HEK293 (cell line): ENCODE measurements at regions not wholly inside any gene's neighbourhood (a gene's known extent, or its start where the extent isn't known, plus 50 kb on each side); places are given as distances from the start of the nearest gene placed in this dataset.

Experiments used
- CTCF ChIA-PET: fragments of 350-600 bp; formaldehyde crosslinking; extraction: SDS; loops from one replicate; lab custom pipeline; 2021; ENCODE audit warnings: antibody characterized with exemption; lab: Yijun Ruan, JAX
- POLR2A ChIA-PET: fragments of 300-600 bp; formaldehyde crosslinking; extraction: SDS; loops from one replicate; lab custom pipeline; 2020; ENCODE audit warnings: antibody characterized with exemption, inconsistent platforms; lab: Yijun Ruan, JAX
- H3K27ac ChIP-seq: fragments of 200-500 bp; sonication (Bioruptor generic); 2 replicates; pipeline ENCODE4 v1.5.1; 2014; ENCODE audit warnings: low read depth, low read length, control low read depth, inconsistent platforms; ENCODE audit errors: extremely low read depth
- H3K36me3 ChIP-seq, 2 experiments: fragments of 200-500 bp in 1 of 2; sonication (Bioruptor generic) in 1 of 2; 1 replicate in 1 of 2; 2 replicates in 1 of 2; pipeline ENCODE4 v1.5.1; 2014 to 2017; ENCODE audit warnings: inconsistent platforms in 2 of 2, low read length in 2 of 2; ENCODE audit not compliant: control insufficient read depth in 2 of 2, insufficient read depth in 1 of 2
- H3K4me1 ChIP-seq: fragments of 200-500 bp; sonication (Bioruptor generic); 2 replicates; pipeline ENCODE4 v1.5.1; 2014; ENCODE audit warnings: mild to moderate bottlenecking, low read length, inconsistent platforms; ENCODE audit not compliant: control insufficient read depth, insufficient read depth
- H3K4me3 ChIP-seq: 2 replicates; pipeline ENCODE4 v1.5.1; 2011; ENCODE audit warnings: low read depth, mild to moderate bottlenecking, control low read depth, low read length, moderate library complexity
- H3K9me3 ChIP-seq: fragments of 200-500 bp; sonication (Bioruptor generic); 2 replicates; pipeline ENCODE4 v1.5.1; 2014; ENCODE audit warnings: low read depth, low read length, inconsistent platforms; ENCODE audit not compliant: control insufficient read depth, insufficient read depth
- GLIS2 ChIP-seq: fragments of 450-650 bp; formaldehyde crosslinking; IDR thresholded peaks from 2 replicates; pipeline ENCODE4 v1.5.1; 2016; ENCODE audit warnings: missing biosample characterization, missing genetic modification characterization
- KLF8 ChIP-seq: fragments of 450-650 bp; formaldehyde crosslinking; IDR thresholded peaks from 2 replicates; pipeline ENCODE4 v1.5.1; 2016; ENCODE audit warnings: missing biosample characterization, missing genetic modification characterization
- SETDB1 ChIP-seq: IDR thresholded peaks from one replicate; pipeline ENCODE4 v1.6.1; 2017; ENCODE audit warnings: mild to moderate bottlenecking, low read length, moderate library complexity, mixed read lengths; ENCODE audit not compliant: insufficient read length
- ZBTB1 ChIP-seq: fragments of 450-650 bp; formaldehyde crosslinking; IDR thresholded peaks from 2 replicates; pipeline ENCODE4 v1.5.1; 2016; ENCODE audit warnings: missing biosample characterization, missing genetic modification characterization
- ZBTB7A ChIP-seq: fragments of 450-650 bp; formaldehyde crosslinking; IDR thresholded peaks from 2 replicates; pipeline ENCODE4 v1.5.1; 2016; ENCODE audit warnings: low read depth, missing biosample characterization, missing genetic modification characterization
- ZBTB8A ChIP-seq: fragments of 450-650 bp; formaldehyde crosslinking; IDR thresholded peaks from 2 replicates; pipeline ENCODE4 v1.5.1; 2016; ENCODE audit warnings: missing biosample characterization, missing genetic modification characterization
- ZNF174 ChIP-seq: fragments of 450-650 bp; formaldehyde crosslinking; IDR thresholded peaks from 2 replicates; pipeline ENCODE4 v1.5.0; 2017; ENCODE audit warnings: missing biosample characterization, mild to moderate bottlenecking, missing genetic modification characterization
- ZNF202 ChIP-seq: fragments of 450-650 bp; formaldehyde crosslinking; IDR thresholded peaks from 2 replicates; pipeline ENCODE4 v1.5.1; 2016; ENCODE audit warnings: missing biosample characterization, missing genetic modification characterization, borderline replicate concordance
- ZNF302 ChIP-seq: fragments of 450-650 bp; formaldehyde crosslinking; IDR thresholded peaks from 2 replicates; pipeline ENCODE4 v1.5.1; 2016; ENCODE audit warnings: missing biosample characterization, missing genetic modification characterization, low read depth
- ZNF324 ChIP-seq: fragments of 450-650 bp; formaldehyde crosslinking; IDR thresholded peaks from 2 replicates; pipeline ENCODE4 v1.5.1; 2016; ENCODE audit warnings: missing biosample characterization, missing genetic modification characterization
- ZNF335 ChIP-seq: fragments of 450-650 bp; formaldehyde crosslinking; conservative IDR thresholded peaks from 2 replicates; pipeline ENCODE4 v1.5.1; 2016; ENCODE audit warnings: missing biosample characterization, missing genetic modification characterization
- ZNF341 ChIP-seq: fragments of 450-650 bp; formaldehyde crosslinking; IDR thresholded peaks from 2 replicates; pipeline ENCODE4; 2016; ENCODE audit warnings: low read depth, missing biosample characterization, missing genetic modification characterization
- ZNF521 ChIP-seq: fragments of 450-650 bp; formaldehyde crosslinking; IDR thresholded peaks from 2 replicates; pipeline ENCODE4 v1.5.1; 2017; ENCODE audit warnings: missing biosample characterization, mild to moderate bottlenecking, missing genetic modification characterization
- ZNF596 ChIP-seq: fragments of 450-650 bp; IDR thresholded peaks from 2 replicates; pipeline ENCODE4 v1.5.0; 2018; ENCODE audit warnings: missing biosample characterization, mild to moderate bottlenecking, missing genetic modification characterization, moderate library complexity
- ZNF785 ChIP-seq: fragments of 450-650 bp; formaldehyde crosslinking; IDR thresholded peaks from 2 replicates; pipeline ENCODE4 v1.5.1; 2016; ENCODE audit warnings: missing biosample characterization, missing genetic modification characterization
- ZNF792 ChIP-seq: fragments of 450-650 bp; formaldehyde crosslinking; IDR thresholded peaks from 2 replicates; pipeline ENCODE4 v1.5.1; 2016; ENCODE audit warnings: missing biosample characterization, missing genetic modification characterization
- TF ChIP-seq, protein P1 (sequence below): fragments of 450-650 bp; formaldehyde crosslinking; IDR thresholded peaks from 2 replicates; pipeline ENCODE4 v1.5.1; 2016; ENCODE audit warnings: missing biosample characterization, missing genetic modification characterization
- TF ChIP-seq, protein P2 (sequence below): fragments of 450-650 bp; formaldehyde crosslinking; IDR thresholded peaks from 2 replicates; pipeline ENCODE4 v1.5.1; 2016; ENCODE audit warnings: missing biosample characterization, missing genetic modification characterization
- TF ChIP-seq, protein P3 (sequence below): fragments of 450-650 bp; formaldehyde crosslinking; IDR thresholded peaks from 2 replicates; pipeline ENCODE4; 2016; ENCODE audit warnings: missing biosample characterization, missing genetic modification characterization
- TF ChIP-seq, protein P4 (sequence below): fragments of 450-650 bp; formaldehyde crosslinking; IDR thresholded peaks from 2 replicates; pipeline ENCODE4 v1.5.1; 2017; ENCODE audit warnings: missing biosample characterization, missing genetic modification characterization

DNA sequence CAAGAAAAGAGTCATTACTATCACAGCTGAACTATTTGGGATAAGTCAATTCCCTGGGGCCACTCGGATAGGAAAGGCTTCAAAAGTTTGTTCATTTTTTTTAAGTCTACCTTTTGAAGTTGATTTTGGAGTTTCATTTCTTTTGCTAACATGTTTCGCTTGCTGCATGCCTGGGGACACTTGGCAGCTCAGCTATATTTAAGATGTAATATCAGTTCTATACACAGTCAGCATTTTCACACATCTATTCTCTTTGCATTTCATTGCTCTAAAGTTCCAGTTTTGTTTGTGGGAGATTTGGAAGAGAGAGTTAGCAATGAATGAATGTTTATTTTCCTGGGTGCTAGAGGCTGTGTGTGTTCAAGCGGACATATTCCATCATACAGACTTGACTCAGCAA is 445.2 kb upstream of the GRAMD2B start:
- Histone ChIP-seq H3K4me1 (peaks cover 4% of the 10 kb centered on the region; the same call in 1 of the 2 replicates), H3K4me3 (no peak overlapping the region), H3K27ac (no peak overlapping the region)
- POLR2A ChIA-PET = no interaction called here
- TF ChIP-seq ZNF202 (tag by site-specific recombination) = no peak
- TF ChIP-seq KLF8 (tag by site-specific recombination) = no peak
- TF ChIP-seq, protein P1, sequence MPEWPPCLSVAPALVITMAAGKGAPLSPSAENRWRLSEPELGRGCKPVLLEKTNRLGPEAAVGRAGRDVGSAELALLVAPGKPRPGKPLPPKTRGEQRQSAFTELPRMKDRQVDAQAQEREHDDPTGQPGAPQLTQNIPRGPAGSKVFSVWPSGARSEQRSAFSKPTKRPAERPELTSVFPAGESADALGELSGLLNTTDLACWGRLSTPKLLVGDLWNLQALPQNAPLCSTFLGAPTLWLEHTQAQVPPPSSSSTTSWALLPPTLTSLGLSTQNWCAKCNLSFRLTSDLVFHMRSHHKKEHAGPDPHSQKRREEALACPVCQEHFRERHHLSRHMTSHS = no peak
- TF ChIP-seq, protein P2, sequence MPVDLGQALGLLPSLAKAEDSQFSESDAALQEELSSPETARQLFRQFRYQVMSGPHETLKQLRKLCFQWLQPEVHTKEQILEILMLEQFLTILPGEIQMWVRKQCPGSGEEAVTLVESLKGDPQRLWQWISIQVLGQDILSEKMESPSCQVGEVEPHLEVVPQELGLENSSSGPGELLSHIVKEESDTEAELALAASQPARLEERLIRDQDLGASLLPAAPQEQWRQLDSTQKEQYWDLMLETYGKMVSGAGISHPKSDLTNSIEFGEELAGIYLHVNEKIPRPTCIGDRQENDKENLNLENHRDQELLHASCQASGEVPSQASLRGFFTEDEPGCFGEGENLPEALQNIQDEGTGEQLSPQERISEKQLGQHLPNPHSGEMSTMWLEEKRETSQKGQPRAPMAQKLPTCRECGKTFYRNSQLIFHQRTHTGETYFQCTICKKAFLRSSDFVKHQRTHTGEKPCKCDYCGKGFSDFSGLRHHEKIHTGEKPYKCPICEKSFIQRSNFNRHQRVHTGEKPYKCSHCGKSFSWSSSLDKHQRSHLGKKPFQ (tag by site-specific recombination) = no peak
- no peak for TF ChIP-seq ZNF324 (tag by site-specific recombination)
- TF ChIP-seq ZBTB7A (tag by site-specific recombination) = no peak
- TF ChIP-seq ZNF174 (tag by site-specific recombination) = no peak
- TF ChIP-seq ZBTB8A (tag by site-specific recombination) = no peak
- TF ChIP-seq ZNF302 (tag by site-specific recombination) = no peak
- TF ChIP-seq ZNF335 (tag by site-specific recombination) = no peak
- TF ChIP-seq, protein P3, sequence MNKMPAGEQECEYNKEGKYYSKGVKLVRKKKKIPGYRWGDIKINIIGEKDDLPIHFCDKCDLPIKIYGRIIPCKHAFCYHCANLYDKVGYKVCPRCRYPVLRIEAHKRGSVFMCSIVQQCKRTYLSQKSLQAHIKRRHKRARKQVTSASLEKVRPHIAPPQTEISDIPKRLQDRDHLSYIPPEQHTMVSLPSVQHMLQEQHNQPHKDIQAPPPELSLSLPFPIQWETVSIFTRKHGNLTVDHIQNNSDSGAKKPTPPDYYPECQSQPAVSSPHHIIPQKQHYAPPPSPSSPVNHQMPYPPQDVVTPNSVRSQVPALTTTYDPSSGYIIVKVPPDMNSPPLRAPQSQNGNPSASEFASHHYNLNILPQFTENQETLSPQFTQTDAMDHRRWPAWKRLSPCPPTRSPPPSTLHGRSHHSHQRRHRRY (tag by site-specific recombination) = no peak
- TF ChIP-seq, all 188 proteins: peak for 0
- Histone ChIP-seq H3K36me3 (no peaks in the 10 kb centered on the region), H3K9me3 (no peaks in the 10 kb centered on the region)
- CTCF ChIA-PET = no interaction called here

DNA sequence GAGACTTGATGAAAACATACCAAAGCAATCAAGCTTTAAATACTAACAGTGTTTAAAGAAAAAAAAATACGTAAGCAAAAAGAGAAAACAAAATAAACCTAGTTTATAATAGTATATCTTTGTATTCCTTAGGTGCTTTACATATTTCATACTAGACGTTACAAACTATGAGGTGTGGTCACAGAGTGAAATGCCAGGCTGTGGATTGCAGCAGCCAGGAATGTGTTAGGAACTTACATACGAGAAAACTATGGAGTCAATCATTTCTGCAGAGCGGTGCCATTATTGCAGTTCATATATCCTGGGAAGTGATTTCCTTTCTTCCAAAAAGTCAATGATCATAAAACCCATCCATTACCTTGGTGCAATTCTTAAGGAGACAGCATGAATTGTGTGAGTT is 443.6 kb upstream of the GRAMD2B start:
- POLR2A ChIA-PET = no interaction called here
- TF ChIP-seq SETDB1 (no peak), ZNF785 (tag by site-specific recombination) (no peak), ZNF341 (tag by site-specific recombination) (no peak), ZNF596 (no peak), GLIS2 (no peak), ZBTB1 (tag by site-specific recombination) (no peak), ZNF521 (tag by site-specific recombination) (no peak), ZNF792 (no peak)
- TF ChIP-seq, protein P4, sequence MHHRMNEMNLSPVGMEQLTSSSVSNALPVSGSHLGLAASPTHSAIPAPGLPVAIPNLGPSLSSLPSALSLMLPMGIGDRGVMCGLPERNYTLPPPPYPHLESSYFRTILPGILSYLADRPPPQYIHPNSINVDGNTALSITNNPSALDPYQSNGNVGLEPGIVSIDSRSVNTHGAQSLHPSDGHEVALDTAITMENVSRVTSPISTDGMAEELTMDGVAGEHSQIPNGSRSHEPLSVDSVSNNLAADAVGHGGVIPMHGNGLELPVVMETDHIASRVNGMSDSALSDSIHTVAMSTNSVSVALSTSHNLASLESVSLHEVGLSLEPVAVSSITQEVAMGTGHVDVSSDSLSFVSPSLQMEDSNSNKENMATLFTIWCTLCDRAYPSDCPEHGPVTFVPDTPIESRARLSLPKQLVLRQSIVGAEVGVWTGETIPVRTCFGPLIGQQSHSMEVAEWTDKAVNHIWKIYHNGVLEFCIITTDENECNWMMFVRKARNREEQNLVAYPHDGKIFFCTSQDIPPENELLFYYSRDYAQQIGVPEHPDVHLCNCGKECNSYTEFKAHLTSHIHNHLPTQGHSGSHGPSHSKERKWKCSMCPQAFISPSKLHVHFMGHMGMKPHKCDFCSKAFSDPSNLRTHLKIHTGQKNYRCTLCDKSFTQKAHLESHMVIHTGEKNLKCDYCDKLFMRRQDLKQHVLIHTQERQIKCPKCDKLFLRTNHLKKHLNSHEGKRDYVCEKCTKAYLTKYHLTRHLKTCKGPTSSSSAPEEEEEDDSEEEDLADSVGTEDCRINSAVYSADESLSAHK (tag by site-specific recombination) = no peak

More for the DNA sequence above, 443.6 kb upstream of the GRAMD2B start:
- CTCF ChIA-PET = no interaction called here
- Histone ChIP-seq H3K27ac (no peak overlapping the region), H3K4me3 (no peak overlapping the region), H3K36me3 (no peaks in the 10 kb centered on the region), H3K4me1 (peaks cover 4% of the 10 kb centered on the region; the same call in 1 of the 2 replicates), H3K9me3 (no peaks in the 10 kb centered on the region)
